Astrocyte (in vitro differentiated cells and primary cell): ENCODE measurements at regions not wholly inside any gene's neighbourhood (a gene's known extent, or its start where the extent isn't known, plus 50 kb on each side); places are given as distances from the start of the nearest gene placed in this dataset.

Source experiments
- DNase-seq: peaks from one replicate; pipeline ENCODE4 v3.0.0-alpha.2; 2010; ENCODE audit warnings: low read depth
- FAIRE-seq: peaks from 2 replicates; lab custom pipeline; 2011; peaks lifted over from hg19 to GRCh38; lab: Jason Lieb, UNC
- H2AFZ ChIP-seq: 2 replicates; pipeline ENCODE4 v1.6.0; 2012; ENCODE audit warnings: low read depth, low read length, inconsistent platforms
- H3K27ac ChIP-seq: 2 replicates; pipeline ENCODE4 v1.5.1; 2011; ENCODE audit warnings: low read depth, low read length, inconsistent platforms
- H3K27me3 ChIP-seq: 2 replicates; pipeline ENCODE4 v1.6.0; 2011; ENCODE audit warnings: low read length, inconsistent platforms; ENCODE audit not compliant: insufficient read depth
- H3K36me3 ChIP-seq: 2 replicates; pipeline ENCODE4 v1.5.1; 2011; ENCODE audit warnings: low read length, inconsistent platforms; ENCODE audit not compliant: insufficient read depth
- H3K4me1 ChIP-seq: 2 replicates; pipeline ENCODE4 v1.5.1; 2011; ENCODE audit warnings: low read length, inconsistent platforms; ENCODE audit not compliant: insufficient read depth
- H3K4me2 ChIP-seq: 2 replicates; pipeline ENCODE4 v1.6.0; 2012; ENCODE audit warnings: low read length, inconsistent platforms
- H3K4me3 ChIP-seq: 2 replicates; pipeline ENCODE4 v1.5.1; 2011; ENCODE audit warnings: low read depth, mild to moderate bottlenecking, low read length, inconsistent platforms; ENCODE audit not compliant: insufficient read depth
- H3K79me2 ChIP-seq: 2 replicates; pipeline ENCODE4 v1.6.0; 2012; ENCODE audit warnings: mild to moderate bottlenecking, low read length, inconsistent platforms; ENCODE audit not compliant: insufficient read depth
- H3K9ac ChIP-seq: 2 replicates; pipeline ENCODE4 v1.6.0; 2012; ENCODE audit warnings: mild to moderate bottlenecking, low read length, inconsistent platforms
- H3K9me3 ChIP-seq: 2 replicates; pipeline ENCODE4 v1.5.1; 2012; ENCODE audit warnings: low read depth, mild to moderate bottlenecking, low read length, inconsistent platforms; ENCODE audit not compliant: insufficient read depth
- H4K20me1 ChIP-seq: 2 replicates; pipeline ENCODE4 v1.6.0; 2012; ENCODE audit warnings: low read length, inconsistent platforms; ENCODE audit not compliant: insufficient read depth
- H3K27ac Mint-ChIP-seq: one replicate; pipeline ENCODE4 v1.8.0; 2021; ENCODE audit warnings: mild to moderate bottlenecking, mixed read lengths; ENCODE audit not compliant: unreplicated experiment
- H3K27me3 Mint-ChIP-seq: one replicate; pipeline ENCODE4 v1.8.0; 2021; ENCODE audit warnings: low read depth, mixed read lengths; ENCODE audit not compliant: unreplicated experiment
- H3K36me3 Mint-ChIP-seq: one replicate; pipeline ENCODE4 v1.8.0; 2021; ENCODE audit warnings: low read depth, mixed read lengths; ENCODE audit not compliant: unreplicated experiment
- H3K4me1 Mint-ChIP-seq: one replicate; pipeline ENCODE4 v1.8.0; 2021; ENCODE audit warnings: low read depth, mixed read lengths; ENCODE audit not compliant: unreplicated experiment
- H3K4me3 Mint-ChIP-seq: one replicate; pipeline ENCODE4 v1.8.0; 2021; ENCODE audit warnings: mild to moderate bottlenecking, moderate library complexity, mixed read lengths; ENCODE audit not compliant: unreplicated experiment
- H3K9me3 Mint-ChIP-seq: one replicate; pipeline ENCODE4 v1.8.0; 2021; ENCODE audit warnings: mild to moderate bottlenecking, mixed read lengths; ENCODE audit not compliant: unreplicated experiment
- EZH2 ChIP-seq: IDR thresholded peaks from 2 replicates; pipeline ENCODE4 v1.6.1; 2012; ENCODE audit warnings: mild to moderate bottlenecking, low read length, inconsistent platforms; ENCODE audit not compliant: insufficient read depth
- TF ChIP-seq, protein P1 (sequence below): IDR thresholded peaks from 2 replicates; pipeline ENCODE4 v1.5.1; 2011; ENCODE audit warnings: low read depth, mild to moderate bottlenecking, inconsistent platforms, low read length, moderate library complexity; ENCODE audit not compliant: insufficient read depth

GRCh38 chr6:133108419-133108818, 132.7 kb upstream of the EYA4 start:
- Mint-ChIP-seq H3K27ac (no peak overlapping the region), H3K27me3 (no peaks in the 10 kb centered on the region), H3K4me1 (no peaks in the 10 kb centered on the region), H3K4me3 (no peak overlapping the region), H3K9me3 (no peaks in the 10 kb centered on the region), H3K36me3 (no peaks in the 10 kb centered on the region)
- Histone ChIP-seq H2AFZ (no peak overlapping the region), H3K27ac (no peak overlapping the region), H3K27me3 (no peaks in the 10 kb centered on the region), H3K4me2 (no peak overlapping the region), H3K36me3 (no peaks in the 10 kb centered on the region), H3K4me3 (no peak overlapping the region), H4K20me1 (no peaks in the 10 kb centered on the region), H3K79me2 (no peaks in the 10 kb centered on the region), H3K4me1 (no peaks in the 10 kb centered on the region), H3K9ac (no peak overlapping the region), H3K9me3 (no peaks in the 10 kb centered on the region)
- TF ChIP-seq, protein P1, sequence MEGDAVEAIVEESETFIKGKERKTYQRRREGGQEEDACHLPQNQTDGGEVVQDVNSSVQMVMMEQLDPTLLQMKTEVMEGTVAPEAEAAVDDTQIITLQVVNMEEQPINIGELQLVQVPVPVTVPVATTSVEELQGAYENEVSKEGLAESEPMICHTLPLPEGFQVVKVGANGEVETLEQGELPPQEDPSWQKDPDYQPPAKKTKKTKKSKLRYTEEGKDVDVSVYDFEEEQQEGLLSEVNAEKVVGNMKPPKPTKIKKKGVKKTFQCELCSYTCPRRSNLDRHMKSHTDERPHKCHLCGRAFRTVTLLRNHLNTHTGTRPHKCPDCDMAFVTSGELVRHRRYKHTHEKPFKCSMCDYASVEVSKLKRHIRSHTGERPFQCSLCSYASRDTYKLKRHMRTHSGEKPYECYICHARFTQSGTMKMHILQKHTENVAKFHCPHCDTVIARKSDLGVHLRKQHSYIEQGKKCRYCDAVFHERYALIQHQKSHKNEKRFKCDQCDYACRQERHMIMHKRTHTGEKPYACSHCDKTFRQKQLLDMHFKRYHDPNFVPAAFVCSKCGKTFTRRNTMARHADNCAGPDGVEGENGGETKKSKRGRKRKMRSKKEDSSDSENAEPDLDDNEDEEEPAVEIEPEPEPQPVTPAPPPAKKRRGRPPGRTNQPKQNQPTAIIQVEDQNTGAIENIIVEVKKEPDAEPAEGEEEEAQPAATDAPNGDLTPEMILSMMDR: no peak
- TF ChIP-seq EZH2: no peak
- DNase-seq (no peak), FAIRE-seq (no peak)

DNA sequence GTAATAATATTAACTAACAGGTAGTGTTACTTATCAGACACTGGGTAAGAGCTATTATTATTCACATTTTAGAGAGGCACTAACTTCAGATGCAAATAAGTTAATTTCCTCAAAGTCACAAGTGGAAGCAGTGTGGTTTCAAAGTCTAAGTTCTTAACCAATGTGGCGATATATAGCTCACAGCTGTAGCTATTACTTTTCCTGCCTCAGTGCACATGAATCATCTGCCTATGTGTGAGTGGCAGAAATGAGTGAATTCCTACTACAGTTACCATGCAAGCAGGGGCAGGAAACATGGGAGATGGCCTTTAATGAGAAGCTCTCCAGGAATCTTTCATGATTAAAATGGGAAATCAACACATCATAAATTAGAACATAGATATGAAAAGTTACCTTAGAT, 126.2 kb upstream of the EYA4 start:
- H3K9me3 ChIP-seq: no peaks in the 10 kb centered on the region
- H3K27me3 ChIP-seq: no peaks in the 10 kb centered on the region
- H3K27ac Mint-ChIP-seq: no peak overlapping the region
- H3K27ac ChIP-seq: no peak overlapping the region
- H3K4me1 Mint-ChIP-seq: peaks cover 16% of the 10 kb centered on the region
- no peaks in the 10 kb centered on the region for H3K79me2 ChIP-seq
- no peaks in the 10 kb centered on the region for H4K20me1 ChIP-seq
- H3K4me3 Mint-ChIP-seq: no peak overlapping the region
- no peaks in the 10 kb centered on the region for H3K27me3 Mint-ChIP-seq
- no peak overlapping the region for H3K4me3 ChIP-seq
- no peak overlapping the region for H2AFZ ChIP-seq
- DNase-seq (peak; percentile 29), FAIRE-seq (no peak)
- H3K4me1 ChIP-seq: no peaks in the 10 kb centered on the region
- TF ChIP-seq EZH2: no peak
- TF ChIP-seq, protein P1: no peak
- peaks cover 6% of the 10 kb centered on the region for H3K9me3 Mint-ChIP-seq
- no peak overlapping the region for H3K9ac ChIP-seq
- H3K36me3 ChIP-seq: no peaks in the 10 kb centered on the region
- H3K36me3 Mint-ChIP-seq: no peaks in the 10 kb centered on the region
- H3K4me2 ChIP-seq: no peak overlapping the region

- Histone ChIP-seq H3K79me2 (no peaks in the 10 kb centered on the region), H3K4me2 (no peak overlapping the region), H3K27me3 (no peaks in the 10 kb centered on the region), H3K9ac (no peak overlapping the region), H3K9me3 (no peaks in the 10 kb centered on the region), H3K4me1 (no peaks in the 10 kb centered on the region), H3K36me3 (no peaks in the 10 kb centered on the region), H3K27ac (no peak overlapping the region), H3K4me3 (no peak overlapping the region), H2AFZ (no peak overlapping the region), H4K20me1 (no peaks in the 10 kb centered on the region)
- H3K4me3 Mint-ChIP-seq: no peak overlapping the region
- DNase-seq (no peak), FAIRE-seq (no peak)
- no peak overlapping the region for H3K27ac Mint-ChIP-seq
- H3K36me3 Mint-ChIP-seq: no peaks in the 10 kb centered on the region
- H3K4me1 Mint-ChIP-seq: peaks cover 16% of the 10 kb centered on the region
- TF ChIP-seq, protein P1: no peak
- no peak for TF ChIP-seq EZH2
- H3K9me3 Mint-ChIP-seq: peaks cover 9% of the 10 kb centered on the region
- no peaks in the 10 kb centered on the region for H3K27me3 Mint-ChIP-seq
Measured at GRCh38 chr6:133115946-133116345, 125.2 kb upstream of the EYA4 start.
